Epithelial cell of prostate (primary cell): ENCODE measurements at regions not wholly inside any gene's neighbourhood (a gene's known extent, or its start where the extent isn't known, plus 50 kb on each side); places are given as distances from the start of the nearest gene placed in this dataset.
"Not testable (repeated sequence)": the region's sequence is repeated elsewhere in the genome, so short reads cannot be mapped to it uniquely, and the experiment has no call there.

Experiments used
- DNase-seq: peaks from one replicate; pipeline ENCODE4 v3.0.0-alpha.2; 2011; ENCODE audit warnings: low read depth, low spot score
- H3K27ac ChIP-seq: fragments of 450-650 bp; 2 replicates; pipeline ENCODE4 v1.5.1; 2017; ENCODE audit warnings: mild to moderate bottlenecking

- H3K27ac ChIP-seq = no peak overlapping the region
- DNase-seq = no peak
These were observed 51.6 kb upstream of the POMP start for GRCh38 chr13:28607187-28607955.

DNA sequence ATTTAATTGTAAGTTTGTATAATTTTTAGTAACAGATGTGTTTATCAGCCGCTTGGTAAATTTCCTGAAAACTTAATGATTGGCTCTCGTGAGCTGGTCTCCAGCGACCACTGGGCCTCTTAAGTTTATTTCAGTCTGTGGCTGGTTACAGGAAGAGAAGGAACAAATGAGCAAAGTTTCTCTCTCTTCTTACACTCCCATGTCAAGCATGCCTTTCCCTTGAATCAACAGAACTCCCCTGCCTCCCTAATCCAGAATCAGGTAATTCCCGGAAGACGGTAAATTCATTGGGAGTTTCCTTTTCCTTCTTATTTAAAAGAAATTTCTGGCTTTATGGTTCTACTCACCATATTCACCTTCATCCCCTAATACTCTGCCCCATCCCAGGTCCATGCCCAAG lies 52.5 kb upstream of the POMP start:
- DNase-seq = no peak
- H3K27ac ChIP-seq = no peak overlapping the region

- DNase-seq, H3K27ac ChIP-seq: not testable (repeated sequence)
These were observed 53.8 kb upstream of the POMP start for GRCh38 chr13:28605147-28605546.

GRCh38 chr13:28603043-28603664 lies 55.8 kb upstream of the POMP start:
- DNase-seq = no peak
- no peak overlapping the region for H3K27ac ChIP-seq

DNA sequence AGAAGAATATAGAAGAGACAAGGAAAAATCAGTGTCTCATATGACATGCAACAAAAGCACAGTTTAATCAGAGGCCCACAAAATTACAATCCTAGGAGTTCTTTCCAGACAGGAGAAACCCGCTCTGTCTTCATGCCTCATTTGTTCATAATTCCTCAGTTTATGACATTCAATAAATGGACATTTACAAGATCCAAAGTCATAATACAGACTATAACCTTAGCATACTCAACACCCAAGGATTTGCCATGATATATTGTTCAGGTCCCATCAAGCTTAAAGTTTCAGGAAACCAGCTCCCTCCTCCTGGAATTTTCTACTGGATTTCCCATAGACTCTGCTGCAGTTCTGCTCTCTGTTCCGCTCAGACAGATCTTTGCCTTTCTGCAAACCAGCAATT lies 56.4 kb upstream of the POMP start:
- no peak for DNase-seq
- H3K27ac ChIP-seq = no peak overlapping the region

- H3K27ac ChIP-seq = no peak overlapping the region
- DNase-seq = no peak
These were observed 57.3 kb upstream of the POMP start for GRCh38 chr13:28601581-28601980.

DNA sequence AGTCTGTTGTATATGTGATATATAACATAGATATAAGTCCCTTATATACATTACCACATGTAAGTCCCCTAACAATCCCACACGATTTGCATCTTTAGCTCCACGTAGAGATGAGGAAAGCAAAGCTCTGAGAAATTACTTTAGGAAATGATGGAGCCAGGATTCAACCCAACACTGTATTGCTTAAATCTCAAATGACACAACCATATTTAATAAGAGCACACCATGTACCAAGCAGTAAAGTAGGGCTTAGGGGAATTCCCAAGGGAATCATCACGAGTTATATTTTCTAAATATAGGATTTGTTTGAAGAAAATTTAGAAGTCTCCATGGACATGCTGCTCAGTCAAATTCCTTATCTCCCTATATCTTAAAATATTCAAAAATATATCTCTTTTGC lies 61.3 kb upstream of the POMP start:
- no peak overlapping the region for H3K27ac ChIP-seq
- no peak for DNase-seq

GRCh38 chr13:28590461-28590860 lies 68.5 kb upstream of the POMP start:
- no peak for DNase-seq
- H3K27ac ChIP-seq = no peak overlapping the region

DNA sequence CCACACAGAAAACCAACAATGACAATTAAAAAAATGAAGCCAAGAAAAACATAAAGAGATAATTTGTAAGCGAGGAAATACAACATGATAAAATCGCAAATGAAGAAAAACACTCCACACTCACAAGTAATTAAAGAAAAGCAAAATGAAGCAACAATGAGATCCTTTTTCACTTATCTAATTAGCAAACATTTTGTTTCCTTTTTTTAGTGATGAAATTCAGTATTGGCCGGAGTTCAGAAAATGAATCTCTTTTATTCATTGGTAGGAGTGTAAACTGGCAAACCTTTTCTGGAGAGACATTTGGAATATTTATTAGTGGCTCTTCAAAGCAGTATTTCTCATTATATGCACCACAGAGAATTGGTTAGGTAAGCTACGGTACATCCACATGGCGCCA lies 70.6 kb upstream of the POMP start:
- no peak for DNase-seq
- no peak overlapping the region for H3K27ac ChIP-seq

DNA sequence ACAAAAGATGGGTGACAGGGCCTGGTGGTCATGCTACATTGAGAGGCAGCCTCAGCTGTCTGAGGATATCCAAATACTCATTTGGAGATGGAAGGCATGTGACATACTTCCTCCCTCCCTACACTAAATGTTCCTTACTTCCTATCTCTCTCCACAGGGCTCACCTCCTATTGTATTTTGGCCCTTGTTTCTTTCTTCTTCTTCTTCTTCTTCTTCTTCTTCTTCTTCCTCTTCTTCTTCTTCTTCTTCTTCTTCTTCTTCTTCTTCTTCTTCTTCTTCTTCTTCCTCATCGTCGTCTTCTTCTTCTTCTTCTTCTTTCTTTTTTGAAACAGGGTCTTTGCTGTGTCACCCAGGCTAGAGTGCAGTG lies 71.8 kb upstream of the POMP start:
- DNase-seq = no peak
- no peak overlapping the region for H3K27ac ChIP-seq

- no peak overlapping the region for H3K27ac ChIP-seq
- DNase-seq = no peak
These were observed 72.3 kb upstream of the POMP start for GRCh38 chr13:28586439-28587173.

GRCh38 chr13:28585561-28585960 lies 73.4 kb upstream of the POMP start:
- DNase-seq = no peak
- no peak overlapping the region for H3K27ac ChIP-seq

GRCh38 chr13:28584873-28585381 lies 74.0 kb upstream of the POMP start:
- H3K27ac ChIP-seq = no peak overlapping the region
- no peak for DNase-seq

GRCh38 chr13:28583651-28584091 lies 75.3 kb upstream of the POMP start:
- DNase-seq = no peak
- no peak overlapping the region for H3K27ac ChIP-seq

- no peak for DNase-seq
- no peak overlapping the region for H3K27ac ChIP-seq
These were observed 76.1 kb upstream of the POMP start for GRCh38 chr13:28582892-28583240.

DNA sequence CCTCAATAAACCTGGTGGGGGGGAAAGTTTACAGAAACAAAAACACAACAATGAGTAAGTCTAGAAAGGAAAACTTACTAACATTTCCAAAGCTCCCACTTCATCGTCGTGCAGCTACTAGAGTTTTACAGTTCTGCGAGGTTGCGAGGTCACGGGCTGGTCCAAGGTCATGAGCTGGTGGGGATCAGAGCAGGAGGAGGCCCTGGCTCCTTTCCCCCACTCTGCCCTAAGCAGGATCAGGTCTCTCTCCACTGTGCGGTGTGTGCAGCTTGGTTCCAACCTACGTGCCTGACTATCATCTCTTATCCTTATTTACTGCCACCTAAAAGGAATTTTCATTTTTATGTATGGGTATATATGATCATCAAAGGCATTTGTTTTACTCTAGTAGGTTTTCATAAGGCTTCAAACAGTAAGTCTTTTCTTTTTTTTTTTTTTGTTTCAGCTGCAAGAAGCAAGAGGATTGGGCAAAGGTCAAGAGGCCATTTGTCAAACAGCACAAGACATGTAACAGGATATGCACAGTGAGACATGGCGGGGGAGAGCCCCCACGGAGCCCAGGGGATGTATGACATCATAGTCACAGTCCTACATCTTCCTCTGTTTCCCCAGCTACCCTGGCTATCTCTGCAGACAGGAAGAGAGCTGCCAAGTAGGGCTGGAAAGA lies 76.6 kb upstream of the POMP start:
- DNase-seq = no peak
- H3K27ac ChIP-seq = no peak overlapping the region

GRCh38 chr13:28581451-28581850 lies 77.5 kb upstream of the POMP start:
- DNase-seq = no peak
- no peak overlapping the region for H3K27ac ChIP-seq

DNA sequence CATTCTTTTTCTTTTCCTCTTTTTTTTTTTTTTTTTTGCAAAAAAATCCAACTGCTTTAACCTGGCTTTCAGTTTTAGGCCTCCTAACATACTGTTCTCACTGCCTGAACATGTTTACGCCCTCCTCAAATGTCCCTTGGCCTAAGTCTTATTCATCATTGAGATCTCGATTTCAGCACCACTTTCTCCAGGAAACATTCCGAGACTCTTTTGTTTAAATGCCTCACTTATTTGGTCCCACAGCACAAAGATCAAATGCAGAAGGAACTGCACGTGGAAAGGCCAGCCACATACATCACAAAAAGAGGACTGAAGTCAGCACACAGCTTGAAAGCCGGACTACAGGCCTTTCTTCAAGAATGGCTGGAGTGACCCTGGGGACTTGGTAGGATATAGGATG lies 79.2 kb upstream of the POMP start:
- H3K27ac ChIP-seq = no peak overlapping the region
- no peak for DNase-seq

- no peak overlapping the region for H3K27ac ChIP-seq
- DNase-seq = no peak
These were observed 79.6 kb upstream of the POMP start for GRCh38 chr13:28579322-28579721.

DNA sequence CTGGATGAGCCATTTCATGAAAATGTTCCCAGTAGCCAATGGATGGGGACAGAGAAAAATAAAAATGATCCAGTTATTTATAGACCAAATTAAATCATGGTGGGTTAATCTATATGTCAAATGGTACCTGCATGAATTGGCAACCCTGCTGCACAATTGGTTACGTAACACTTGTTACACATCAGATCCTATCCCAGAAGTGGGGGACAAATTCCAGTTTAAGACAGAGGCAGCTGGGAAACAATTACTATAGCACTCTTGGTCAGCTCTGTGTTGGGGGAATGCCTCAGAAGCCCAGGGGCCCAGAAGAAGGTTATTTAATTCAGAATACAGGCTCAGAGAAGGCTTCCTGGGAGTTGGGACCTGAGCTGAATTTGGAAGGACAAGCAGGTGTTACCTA lies 81.1 kb upstream of the FLT1 start:
- no peak overlapping the region for H3K27ac ChIP-seq
- DNase-seq = no peak

GRCh38 chr13:28575200-28575599 lies 80.3 kb upstream of the FLT1 start:
- H3K27ac ChIP-seq = peak overlapping the region; percentile 57
- DNase-seq = no peak
